ENCODE measurements at regions not wholly inside any gene's neighbourhood (a gene's known extent, or its start where the extent isn't known, plus 50 kb on each side); places are given as distances from the start of the nearest gene placed in this dataset.

DNA sequence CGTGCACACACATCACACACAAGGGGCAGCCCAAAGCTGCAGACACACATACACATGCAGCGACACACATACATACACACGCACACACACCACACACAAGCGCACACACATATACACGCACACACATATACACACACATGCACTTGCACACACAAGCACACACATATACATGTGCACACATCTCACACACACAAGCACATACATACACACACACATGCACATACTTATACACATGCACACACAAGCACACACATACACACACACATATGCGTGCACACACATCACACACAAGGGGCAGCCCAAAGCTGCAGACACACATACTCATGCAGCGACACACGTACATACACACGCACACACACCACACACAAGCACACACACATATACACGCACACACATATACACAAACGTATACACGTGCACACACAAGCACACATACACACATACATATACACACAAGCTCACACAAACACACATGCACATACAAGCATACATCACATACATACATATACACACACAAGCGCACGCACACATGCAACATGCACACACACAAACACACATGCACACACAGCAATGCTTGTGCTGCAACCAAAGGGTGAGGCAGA lies 178.8 kb upstream of the PFKP start:
- intact Hi-C loops (cut with DNase I) = no loop called here

DNA sequence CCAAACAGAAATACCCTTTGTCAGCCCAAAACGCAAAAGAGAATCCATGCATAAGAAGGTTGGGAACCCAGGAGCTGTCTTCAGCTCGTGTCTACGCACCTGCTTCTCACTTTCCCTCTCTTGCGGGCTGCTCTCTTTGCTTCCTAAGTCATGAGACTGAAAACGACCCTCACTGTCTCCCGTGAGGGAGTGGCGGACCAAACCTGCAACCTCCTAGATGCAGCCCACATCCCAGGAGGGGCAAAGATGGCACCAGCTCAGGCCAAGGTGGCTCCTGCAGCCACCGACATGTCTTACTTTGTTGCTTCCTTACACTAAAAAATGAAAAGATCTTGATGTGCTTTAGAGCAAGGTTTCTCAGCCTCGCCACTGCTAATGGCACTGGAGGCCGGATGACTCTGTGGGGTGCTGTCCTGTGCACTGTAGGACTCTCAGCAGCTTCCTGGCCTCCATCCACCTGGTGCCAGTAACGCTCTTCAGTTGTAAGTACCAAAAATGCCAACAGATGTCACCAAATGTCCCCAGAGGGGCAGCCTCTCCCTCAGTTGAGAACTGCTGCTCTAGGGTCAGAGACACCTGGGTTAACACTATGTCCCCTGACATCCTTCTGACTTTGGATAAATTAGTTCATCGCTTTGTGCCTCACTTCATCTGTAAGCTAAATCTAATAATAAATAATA lies 179.8 kb upstream of the PFKP start:
- Histone ChIP-seq H3K27ac (ENCODE audit: low read depth in 2 of 2, low read length in 2 of 2) (no peak overlapping the region), H3K9ac (ENCODE audit: low read length in 3 of 3) (no peak overlapping the region), H3K36me3 (ENCODE audit: control insufficient read depth in 2 of 3, insufficient read depth in 3 of 3, low read length in 3 of 3) (no peaks in the 10 kb centered on the region), H3K9me3 (ENCODE audit: control insufficient read depth in 2 of 3, insufficient read depth in 1 of 3, low read length in 3 of 3) (no peaks in the 10 kb centered on the region), H3K4me3 (ENCODE audit: low read length in 3 of 3) (no peak overlapping the region), H3K27me3 (ENCODE audit: control insufficient read depth, insufficient read depth, low read length) (no peaks in the 10 kb centered on the region), H3K4me1 (ENCODE audit: control insufficient read depth in 2 of 3, insufficient read depth in 2 of 3, low read depth in 1 of 3, low read length in 3 of 3) (no peaks in the 10 kb centered on the region)
- TF ChIP-seq, protein P1, sequence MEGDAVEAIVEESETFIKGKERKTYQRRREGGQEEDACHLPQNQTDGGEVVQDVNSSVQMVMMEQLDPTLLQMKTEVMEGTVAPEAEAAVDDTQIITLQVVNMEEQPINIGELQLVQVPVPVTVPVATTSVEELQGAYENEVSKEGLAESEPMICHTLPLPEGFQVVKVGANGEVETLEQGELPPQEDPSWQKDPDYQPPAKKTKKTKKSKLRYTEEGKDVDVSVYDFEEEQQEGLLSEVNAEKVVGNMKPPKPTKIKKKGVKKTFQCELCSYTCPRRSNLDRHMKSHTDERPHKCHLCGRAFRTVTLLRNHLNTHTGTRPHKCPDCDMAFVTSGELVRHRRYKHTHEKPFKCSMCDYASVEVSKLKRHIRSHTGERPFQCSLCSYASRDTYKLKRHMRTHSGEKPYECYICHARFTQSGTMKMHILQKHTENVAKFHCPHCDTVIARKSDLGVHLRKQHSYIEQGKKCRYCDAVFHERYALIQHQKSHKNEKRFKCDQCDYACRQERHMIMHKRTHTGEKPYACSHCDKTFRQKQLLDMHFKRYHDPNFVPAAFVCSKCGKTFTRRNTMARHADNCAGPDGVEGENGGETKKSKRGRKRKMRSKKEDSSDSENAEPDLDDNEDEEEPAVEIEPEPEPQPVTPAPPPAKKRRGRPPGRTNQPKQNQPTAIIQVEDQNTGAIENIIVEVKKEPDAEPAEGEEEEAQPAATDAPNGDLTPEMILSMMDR (IDR thresholded peaks at IDR 0.05; ENCODE audit: borderline replicate concordance, extremely low read depth, insufficient read depth) = no peak
- no peak for DNase-seq
- no peak for FAIRE-seq
- intact Hi-C loops (cut with DNase I) = no loop called here

More for the DNA sequence above, 178.8 kb upstream of the PFKP start:
- H3K4me1 ChIP-seq (ENCODE audit: control insufficient read depth in 2 of 3, insufficient read depth in 2 of 3, low read depth in 1 of 3, low read length in 3 of 3) = no peaks in the 10 kb centered on the region
- DNase-seq (no peak), FAIRE-seq (no peak)
- no peaks in the 10 kb centered on the region for H3K27me3 ChIP-seq (ENCODE audit: control insufficient read depth, insufficient read depth, low read length)
- H3K9ac ChIP-seq (ENCODE audit: low read length in 3 of 3) = no peak overlapping the region
- H3K4me3 ChIP-seq (ENCODE audit: low read length in 3 of 3) = peak overlapping the region in 1 of 3 donors; percentile 18
- no peaks in the 10 kb centered on the region for H3K9me3 ChIP-seq (ENCODE audit: control insufficient read depth in 2 of 3, insufficient read depth in 1 of 3, low read length in 3 of 3)
- no peak overlapping the region for H3K27ac ChIP-seq (ENCODE audit: low read depth in 2 of 2, low read length in 2 of 2)
- TF ChIP-seq, protein P1 (IDR thresholded peaks at IDR 0.05; ENCODE audit: borderline replicate concordance, extremely low read depth, insufficient read depth) = no peak
- no peaks in the 10 kb centered on the region for H3K36me3 ChIP-seq (ENCODE audit: control insufficient read depth in 2 of 3, insufficient read depth in 3 of 3, low read length in 3 of 3)

DNA sequence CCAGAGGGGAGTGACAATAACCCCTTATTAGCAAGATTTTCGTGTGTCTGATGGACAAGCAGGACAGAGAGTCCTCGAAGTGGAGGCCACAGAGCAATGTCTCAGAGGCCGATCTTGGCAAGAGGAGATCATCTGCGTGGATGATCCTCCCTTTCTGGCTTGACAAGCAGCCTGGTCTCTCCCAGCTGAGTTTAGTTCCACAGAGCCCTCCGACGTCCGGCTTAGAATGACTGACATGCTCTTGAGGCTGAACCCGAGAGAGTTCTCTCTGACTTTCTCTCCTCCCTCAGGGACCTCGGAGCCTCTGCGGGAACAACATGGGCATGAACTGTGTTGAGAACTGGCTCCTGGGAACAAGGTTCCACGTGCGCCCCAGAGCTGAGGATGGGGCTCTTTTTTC lies 180.7 kb upstream of the PFKP start:
- Histone ChIP-seq H3K36me3 (ENCODE audit: control insufficient read depth in 2 of 3, insufficient read depth in 3 of 3, low read length in 3 of 3) (no peaks in the 10 kb centered on the region), H3K27ac (ENCODE audit: low read depth in 2 of 2, low read length in 2 of 2) (no peak overlapping the region), H3K4me3 (ENCODE audit: low read length in 3 of 3) (no peak overlapping the region), H3K27me3 (ENCODE audit: control insufficient read depth, insufficient read depth, low read length) (no peaks in the 10 kb centered on the region), H3K4me1 (ENCODE audit: control insufficient read depth in 2 of 3, insufficient read depth in 2 of 3, low read depth in 1 of 3, low read length in 3 of 3) (no peaks in the 10 kb centered on the region), H3K9me3 (ENCODE audit: control insufficient read depth in 2 of 3, insufficient read depth in 1 of 3, low read length in 3 of 3) (no peaks in the 10 kb centered on the region), H3K9ac (ENCODE audit: low read length in 3 of 3) (no peak overlapping the region)
- no peak for DNase-seq
- intact Hi-C loops (cut with DNase I) = no loop called here
- TF ChIP-seq, protein P1 (IDR thresholded peaks at IDR 0.05; ENCODE audit: borderline replicate concordance, extremely low read depth, insufficient read depth) = no peak
- no peak for FAIRE-seq

All from kidney (tissue), 13 donors.